ENCODE measurements at regions not wholly inside any gene's neighbourhood (a gene's known extent, or its start where the extent isn't known, plus 50 kb on each side); places are given as distances from the start of the nearest gene placed in this dataset.
"Not testable (repeated sequence)": the region's sequence is repeated elsewhere in the genome, so short reads cannot be mapped to it uniquely, and the experiment has no call there.

GRCh38 chr1:37214305-37214704 lies 180.0 kb upstream of the GRIK3 start:
- TF ChIP-seq CTCF (IDR thresholded peaks at IDR 0.05); SIN3A (IDR thresholded peaks at IDR 0.05; ENCODE audit: borderline replicate concordance, insufficient read depth, low read depth, low read length): not testable (repeated sequence)
